Type B pancreatic cell (in vitro differentiated cells): ENCODE measurements at regions not wholly inside any gene's neighbourhood (a gene's known extent, or its start where the extent isn't known, plus 50 kb on each side); places are given as distances from the start of the nearest gene placed in this dataset.

Experiments
- DNase-seq: peaks from one replicate; pipeline ENCODE4 v3.0.0; 2021; ENCODE audit warnings: mixed read lengths; ENCODE audit not compliant: unreplicated experiment; ENCODE audit errors: extremely low spot score
- H3K27ac Mint-ChIP-seq: 2 replicates; pipeline ENCODE4 v1.8.0; 2021; ENCODE audit warnings: mild to moderate bottlenecking, mixed read lengths
- H3K27me3 Mint-ChIP-seq: 2 replicates; pipeline ENCODE4 v1.8.0; 2021; ENCODE audit warnings: mixed read lengths
- H3K36me3 Mint-ChIP-seq: 2 replicates; pipeline ENCODE4 v1.8.0; 2021; ENCODE audit warnings: mixed read lengths
- H3K4me1 Mint-ChIP-seq: one replicate; pipeline ENCODE4 v1.8.0; 2021; ENCODE audit warnings: mixed read lengths; ENCODE audit not compliant: unreplicated experiment
- H3K4me3 Mint-ChIP-seq: 2 replicates; pipeline ENCODE4 v1.8.0; 2021; ENCODE audit warnings: mild to moderate bottlenecking, mixed read lengths
- H3K9me3 Mint-ChIP-seq: 2 replicates; pipeline ENCODE4 v1.8.0; 2021; ENCODE audit warnings: mixed read lengths
- TF ChIP-seq, protein P1 (sequence below): fragments of 200-600 bp; sonication (generic); conservative IDR thresholded peaks from 2 replicates; pipeline ENCODE4 v1.5.0; 2021; ENCODE audit warnings: antibody characterized with exemption, mild to moderate bottlenecking

DNA sequence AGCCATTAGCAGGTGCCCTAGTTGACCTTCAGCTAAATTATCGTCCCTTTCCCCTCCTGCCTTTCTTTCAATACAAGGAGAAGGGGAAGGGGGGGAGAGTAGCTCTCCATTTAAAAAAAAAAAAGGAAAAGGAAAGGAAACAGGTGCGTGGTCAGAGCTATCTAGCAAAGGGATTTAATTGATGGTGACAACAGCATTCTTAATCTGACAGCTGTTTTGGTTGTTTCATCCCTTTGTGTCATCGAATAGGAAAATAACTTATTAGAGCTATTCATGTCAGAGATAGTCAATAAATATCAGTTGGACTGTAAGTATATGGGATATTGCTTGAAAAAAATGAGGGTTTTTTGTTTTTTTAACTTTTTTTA, 195.2 kb upstream of the SASH1 start:
- H3K27ac Mint-ChIP-seq: no peak overlapping the region
- peaks cover 20% of the 10 kb centered on the region for H3K4me1 Mint-ChIP-seq
- no peaks in the 10 kb centered on the region for H3K36me3 Mint-ChIP-seq
- no peaks in the 10 kb centered on the region for H3K9me3 Mint-ChIP-seq
- TF ChIP-seq, protein P1, sequence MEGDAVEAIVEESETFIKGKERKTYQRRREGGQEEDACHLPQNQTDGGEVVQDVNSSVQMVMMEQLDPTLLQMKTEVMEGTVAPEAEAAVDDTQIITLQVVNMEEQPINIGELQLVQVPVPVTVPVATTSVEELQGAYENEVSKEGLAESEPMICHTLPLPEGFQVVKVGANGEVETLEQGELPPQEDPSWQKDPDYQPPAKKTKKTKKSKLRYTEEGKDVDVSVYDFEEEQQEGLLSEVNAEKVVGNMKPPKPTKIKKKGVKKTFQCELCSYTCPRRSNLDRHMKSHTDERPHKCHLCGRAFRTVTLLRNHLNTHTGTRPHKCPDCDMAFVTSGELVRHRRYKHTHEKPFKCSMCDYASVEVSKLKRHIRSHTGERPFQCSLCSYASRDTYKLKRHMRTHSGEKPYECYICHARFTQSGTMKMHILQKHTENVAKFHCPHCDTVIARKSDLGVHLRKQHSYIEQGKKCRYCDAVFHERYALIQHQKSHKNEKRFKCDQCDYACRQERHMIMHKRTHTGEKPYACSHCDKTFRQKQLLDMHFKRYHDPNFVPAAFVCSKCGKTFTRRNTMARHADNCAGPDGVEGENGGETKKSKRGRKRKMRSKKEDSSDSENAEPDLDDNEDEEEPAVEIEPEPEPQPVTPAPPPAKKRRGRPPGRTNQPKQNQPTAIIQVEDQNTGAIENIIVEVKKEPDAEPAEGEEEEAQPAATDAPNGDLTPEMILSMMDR: no peak
- H3K27me3 Mint-ChIP-seq: no peaks in the 10 kb centered on the region
- no peak overlapping the region for H3K4me3 Mint-ChIP-seq
- no peak for DNase-seq

DNA sequence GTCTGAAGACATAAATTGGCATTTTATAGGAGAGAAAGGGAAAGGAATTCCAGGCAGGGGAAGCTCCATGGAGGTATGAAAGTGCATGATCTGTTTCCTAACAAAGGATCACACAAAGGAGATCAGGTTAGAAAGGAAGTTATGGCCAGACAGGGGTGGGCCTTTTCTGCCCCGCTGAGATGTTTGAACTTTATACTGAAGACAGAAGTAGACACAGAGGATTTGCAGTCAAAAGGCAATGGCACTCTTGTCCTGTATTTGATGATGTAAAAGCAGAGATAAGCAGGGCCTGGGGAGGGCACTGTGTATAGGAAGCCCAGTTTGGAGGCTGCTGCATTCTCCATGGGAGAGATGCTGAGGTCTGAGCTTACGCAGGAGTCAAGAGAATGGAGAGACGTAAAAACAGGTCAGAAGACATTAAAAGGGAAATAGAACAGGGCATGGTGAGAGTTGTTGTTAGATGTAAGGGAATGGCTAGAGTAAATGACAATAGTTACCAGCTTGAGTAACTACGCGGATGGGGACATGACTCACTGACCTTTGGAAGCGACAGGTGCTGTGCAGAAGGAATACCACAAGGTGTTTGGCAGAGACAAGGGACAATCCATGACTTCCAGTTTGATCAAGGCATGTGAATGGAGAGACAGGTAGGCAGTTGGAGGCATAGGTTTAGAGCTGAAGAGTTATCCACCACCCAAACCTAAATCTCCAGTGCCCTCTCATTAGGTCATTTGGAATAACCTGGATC, 190.6 kb upstream of the SASH1 start:
- no peak for DNase-seq
- TF ChIP-seq, protein P1: no peak
- Mint-ChIP-seq H3K27me3 (no peaks in the 10 kb centered on the region), H3K4me3 (no peak overlapping the region), H3K4me1 (peaks cover 13% of the 10 kb centered on the region), H3K27ac (no peak overlapping the region), H3K36me3 (no peaks in the 10 kb centered on the region), H3K9me3 (no peaks in the 10 kb centered on the region)

DNA sequence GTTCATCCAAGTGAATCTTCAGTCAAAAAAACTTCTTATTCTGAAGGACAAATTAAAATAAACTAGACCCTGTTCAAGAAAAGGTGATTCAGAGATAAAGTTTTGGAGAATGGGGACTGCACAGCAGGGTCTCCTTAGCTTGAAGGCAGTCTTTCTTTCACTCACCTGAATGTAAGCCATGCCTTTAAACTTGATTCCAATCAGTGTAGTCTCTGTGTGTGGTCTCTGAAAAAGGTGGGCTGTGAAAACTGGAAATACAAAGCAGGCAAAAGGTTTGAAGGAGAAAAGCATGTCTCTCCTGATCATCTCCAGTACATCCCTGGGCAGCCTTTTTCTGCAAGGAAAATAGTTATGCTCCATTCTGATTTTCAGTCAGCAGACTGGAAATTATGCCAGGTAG, 188.0 kb upstream of the SASH1 start:
- H3K4me3 Mint-ChIP-seq: no peak overlapping the region

DNA sequence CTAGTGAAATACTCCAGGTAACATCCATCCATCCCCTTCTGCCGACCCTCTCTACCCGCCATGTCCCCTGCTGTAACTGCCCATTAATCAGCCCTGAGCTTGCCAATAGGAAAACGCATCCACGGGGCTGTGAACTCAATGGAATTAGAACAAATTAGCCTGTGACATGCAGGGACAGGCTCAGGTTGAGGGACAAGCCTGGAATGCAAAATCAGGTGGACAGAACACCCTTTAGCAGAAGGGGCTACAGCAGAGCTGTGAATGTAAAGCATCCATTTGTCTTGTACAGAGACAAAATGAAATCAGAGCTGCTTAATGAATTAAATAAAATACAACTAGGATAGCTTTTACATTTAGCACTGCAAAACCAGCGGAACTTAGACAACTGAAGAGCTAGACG, 187.3 kb upstream of the SASH1 start:
- Mint-ChIP-seq H3K27ac (no peak overlapping the region), H3K27me3 (no peaks in the 10 kb centered on the region), H3K4me3 (no peak overlapping the region), H3K4me1 (peaks cover 13% of the 10 kb centered on the region), H3K36me3 (no peaks in the 10 kb centered on the region), H3K9me3 (peaks cover 7% of the 10 kb centered on the region)
- TF ChIP-seq, protein P1: no peak
- no peak for DNase-seq

More for the DNA sequence above, 188.0 kb upstream of the SASH1 start:
- Mint-ChIP-seq H3K9me3 (peaks cover 7% of the 10 kb centered on the region), H3K36me3 (no peaks in the 10 kb centered on the region), H3K4me1 (peaks cover 13% of the 10 kb centered on the region), H3K27ac (no peak overlapping the region), H3K27me3 (no peaks in the 10 kb centered on the region)
- no peak for DNase-seq
- TF ChIP-seq, protein P1: no peak

DNA sequence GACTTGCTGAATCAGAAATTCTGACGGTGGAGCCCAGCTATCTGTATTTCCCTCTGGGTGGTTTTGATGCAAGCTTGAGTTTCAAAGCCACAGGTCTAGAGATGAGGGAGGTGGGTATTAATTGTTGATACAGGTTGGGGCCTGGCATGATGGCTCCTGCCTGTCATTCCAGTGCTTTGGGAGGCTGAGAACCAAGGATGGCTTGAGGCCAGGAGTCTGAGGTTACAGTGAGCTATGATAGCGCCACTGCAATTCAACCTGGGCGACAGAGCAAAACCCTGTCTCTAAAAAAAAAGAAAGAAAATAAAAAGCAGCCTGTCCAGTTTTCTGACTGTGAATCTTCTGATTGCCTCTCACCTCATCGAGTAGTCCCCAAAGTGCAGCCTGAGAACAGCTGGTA, 184.8 kb upstream of the SASH1 start:
- H3K27ac Mint-ChIP-seq: no peak overlapping the region
- TF ChIP-seq, protein P1: no peak

More for the DNA sequence above, 184.8 kb upstream of the SASH1 start:
- Mint-ChIP-seq H3K36me3 (no peaks in the 10 kb centered on the region), H3K4me3 (no peak overlapping the region), H3K9me3 (peaks cover 7% of the 10 kb centered on the region), H3K27me3 (no peaks in the 10 kb centered on the region), H3K4me1 (peaks cover 5% of the 10 kb centered on the region)
- DNase-seq: no peak
